NCI-H2171 treated with DMSO at 0.1 percent for 48 hours (cell line): ENCODE measurements at regions not wholly inside any gene's neighbourhood (a gene's known extent, or its start where the extent isn't known, plus 50 kb on each side); places are given as distances from the start of the nearest gene placed in this dataset.

Source experiments
- DNase-seq: peaks from one replicate; lab custom pipeline; 2025; lab: John Stamatoyannopoulos, UW

DNA sequence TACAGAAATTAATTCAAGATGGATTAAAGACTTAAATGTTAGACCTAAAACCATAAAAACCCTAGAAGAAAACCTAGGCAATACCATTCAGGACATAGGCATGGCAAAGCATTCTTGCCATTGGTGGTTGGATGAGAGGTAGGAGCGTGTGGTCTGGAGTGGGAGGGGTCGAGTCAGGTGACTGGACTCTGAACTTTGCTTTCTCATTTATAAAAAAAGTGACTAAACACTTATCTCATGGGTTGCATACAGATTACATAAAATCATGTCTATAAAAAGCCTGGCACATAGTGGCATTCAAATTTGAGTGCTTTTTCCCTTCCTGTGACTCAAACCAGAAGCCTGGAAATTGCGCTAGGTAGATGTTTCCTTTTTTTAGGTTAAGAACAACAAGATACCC, 159.7 kb upstream of the SHISA6 start:
- no peak for DNase-seq

DNA sequence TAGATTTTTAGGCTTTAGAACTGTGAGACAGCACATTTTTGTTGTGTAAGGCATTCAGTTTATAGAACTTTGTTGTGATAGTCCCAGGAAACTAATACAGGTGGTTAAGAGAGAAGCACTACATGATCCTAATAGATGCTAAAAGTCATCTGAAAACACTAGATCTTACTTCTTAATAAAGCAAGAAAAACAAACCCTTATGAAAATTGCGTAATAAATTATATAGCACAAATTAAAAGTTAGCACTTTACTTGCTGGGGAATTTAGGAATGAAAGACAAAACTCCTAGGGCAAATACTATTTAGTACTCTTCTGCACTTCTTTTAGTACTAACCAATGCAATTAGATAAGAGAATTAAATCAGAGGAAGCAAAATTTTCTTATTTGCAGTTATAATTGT, 163.3 kb upstream of the SHISA6 start:
- DNase-seq, result no peak

- no peak for DNase-seq
Measured at GRCh38 chr17:11074451-11074850, 166.6 kb upstream of the SHISA6 start.

- no peak for DNase-seq
Measured at GRCh38 chr17:11056926-11057325, 184.1 kb upstream of the SHISA6 start.

DNA sequence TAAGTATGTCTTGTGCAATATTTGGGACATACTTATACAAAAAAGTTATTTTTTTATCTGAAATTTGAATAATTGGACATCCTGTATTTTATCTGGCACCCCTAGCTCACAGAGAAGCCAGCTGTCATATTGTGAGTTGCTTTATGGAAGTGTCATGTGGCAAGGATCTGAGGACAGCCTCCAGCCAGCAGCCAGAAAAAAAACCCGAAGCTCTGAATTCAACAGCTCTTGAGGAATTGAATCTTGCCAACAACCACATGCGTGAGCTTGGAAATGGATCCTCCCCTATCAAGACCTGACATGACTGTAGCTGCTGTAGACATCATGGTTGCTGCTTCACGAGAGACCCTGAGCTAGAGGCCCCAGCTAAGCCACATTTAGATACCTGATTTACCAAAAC, 187.2 kb upstream of the SHISA6 start:
- DNase-seq, result no peak

DNA sequence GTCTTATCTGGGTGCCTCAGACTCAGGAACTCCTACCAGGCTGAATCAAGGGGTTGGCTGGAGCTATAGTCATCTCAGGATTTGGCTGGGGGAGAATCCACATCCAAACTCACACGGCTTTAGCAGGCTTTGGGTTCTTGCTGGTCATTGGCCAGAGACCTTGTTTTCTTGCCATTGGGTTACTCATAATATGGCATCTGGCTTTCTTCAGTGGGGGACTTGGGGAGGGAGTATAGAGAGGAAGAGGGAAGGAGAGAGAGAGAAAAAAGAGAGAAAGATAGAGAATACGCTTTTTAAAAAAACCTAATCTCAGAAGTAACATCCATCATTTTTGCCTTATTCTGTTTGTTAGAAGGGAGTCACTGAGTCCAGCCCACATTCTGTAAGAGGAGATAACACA, 191.5 kb upstream of the SHISA6 start:
- no peak for DNase-seq

DNA sequence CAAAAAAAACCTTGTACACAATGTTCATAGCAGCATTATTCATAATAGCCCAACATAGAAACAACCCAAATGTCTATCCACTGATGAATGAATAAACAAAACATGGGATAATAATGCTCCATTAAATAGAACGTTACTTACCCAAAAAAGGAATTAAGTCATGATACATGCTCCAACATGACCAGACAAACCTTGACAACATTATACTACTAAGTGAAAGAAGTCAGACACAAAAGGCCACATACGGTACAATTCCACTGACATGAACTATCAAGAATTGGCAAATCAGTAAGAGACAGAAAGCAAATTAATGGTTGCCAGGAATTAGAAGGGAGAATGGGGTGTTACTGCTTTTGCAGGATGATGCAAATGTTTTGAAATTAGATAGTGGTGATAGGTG, 193.8 kb upstream of the SHISA6 start:
- no peak for DNase-seq

- no peak for DNase-seq
Measured at GRCh38 chr17:11039342-11039741, 201.5 kb upstream of the PIRT start.

GRCh38 chr17:11035681-11036080, 197.8 kb upstream of the PIRT start:
- no peak for DNase-seq

GRCh38 chr17:11031787-11032186, 193.9 kb upstream of the PIRT start:
- DNase-seq, result no peak

GRCh38 chr17:11029791-11030190, 191.9 kb upstream of the PIRT start:
- no peak for DNase-seq

DNA sequence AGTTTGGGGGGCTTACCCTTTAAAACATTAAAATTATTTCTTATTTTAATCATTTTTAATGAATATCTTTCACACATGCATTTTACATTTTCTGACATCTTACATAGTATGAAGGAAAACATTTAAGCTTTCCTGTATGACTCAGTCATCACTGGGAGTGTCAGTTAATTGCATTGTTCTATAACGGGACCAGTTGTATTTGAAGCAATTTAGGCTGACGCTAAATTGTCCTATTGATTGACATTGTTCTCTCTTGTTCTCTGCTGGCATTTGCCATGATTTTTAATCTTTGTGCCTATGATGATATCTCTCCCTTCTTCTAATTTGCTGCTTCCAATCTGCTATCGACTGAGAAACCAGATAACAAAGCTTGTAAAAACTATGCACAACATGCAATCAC, 190.5 kb upstream of the PIRT start:
- no peak for DNase-seq

- DNase-seq, result no peak
Measured at GRCh38 chr17:11026903-11027302, 189.0 kb upstream of the PIRT start.

GRCh38 chr17:11023639-11024479, 186.0 kb upstream of the PIRT start:
- DNase-seq, result no peak

DNA sequence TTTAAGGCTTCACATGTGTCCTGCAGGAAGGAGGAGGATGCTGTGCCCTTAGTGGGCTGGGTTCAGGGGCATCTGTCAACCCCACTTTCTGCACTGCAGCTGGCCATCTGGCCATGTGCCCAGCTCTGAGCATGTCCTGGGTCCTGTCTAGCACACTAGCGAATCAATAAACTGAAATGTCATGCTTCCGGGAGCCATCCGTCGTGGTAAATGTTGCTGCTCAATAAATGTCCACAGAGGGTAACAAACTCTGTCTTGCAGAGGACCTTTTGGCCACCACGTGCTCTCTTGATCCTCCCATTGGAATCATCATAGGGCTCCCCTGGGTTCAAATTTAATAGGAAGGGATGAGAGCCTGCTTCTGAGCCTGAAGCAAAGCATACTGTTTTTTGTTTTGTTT, 168.6 kb upstream of the PIRT start:
- DNase-seq, result no peak

DNA sequence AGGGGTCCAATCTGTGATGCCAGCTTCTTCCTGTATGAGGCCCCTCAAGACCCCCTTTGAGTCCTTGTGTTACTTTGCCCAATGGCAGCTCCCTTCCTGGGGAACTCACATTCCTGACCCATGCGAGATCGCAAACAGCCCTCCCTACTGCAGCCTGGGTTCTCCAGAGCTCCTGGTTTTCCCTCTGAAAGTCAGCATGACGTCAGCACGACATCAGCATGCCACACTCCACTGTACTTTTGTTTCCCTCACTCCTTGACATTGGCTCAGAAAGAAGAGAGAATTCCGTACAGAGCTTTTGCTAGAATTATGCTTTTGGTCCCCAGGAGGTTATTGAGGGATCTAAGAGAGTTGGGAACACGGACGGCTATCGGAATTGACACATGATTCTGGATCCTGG, 168.1 kb upstream of the PIRT start:
- no peak for DNase-seq

- DNase-seq, result no peak
Measured at GRCh38 chr17:11002417-11002816, 164.5 kb upstream of the PIRT start.

DNA sequence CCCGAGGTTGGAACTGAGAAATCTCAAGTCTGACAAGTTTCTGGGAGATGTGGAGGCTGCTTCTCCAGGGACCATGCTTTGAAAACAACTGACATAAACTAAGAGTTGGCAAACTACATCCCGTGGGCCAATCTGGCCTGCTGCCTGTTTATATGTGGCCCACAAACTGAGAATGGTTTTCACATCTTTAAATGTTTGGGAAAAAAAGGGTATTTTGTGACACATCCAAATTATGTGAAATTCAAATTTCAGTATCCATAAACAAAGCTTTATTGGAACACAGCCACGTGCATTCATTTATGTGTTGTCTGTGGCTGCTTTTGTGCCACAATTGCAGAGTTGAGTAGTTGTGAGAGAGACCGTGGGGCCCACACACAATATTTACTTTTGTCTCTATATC, 163.8 kb upstream of the PIRT start:
- no peak for DNase-seq

DNA sequence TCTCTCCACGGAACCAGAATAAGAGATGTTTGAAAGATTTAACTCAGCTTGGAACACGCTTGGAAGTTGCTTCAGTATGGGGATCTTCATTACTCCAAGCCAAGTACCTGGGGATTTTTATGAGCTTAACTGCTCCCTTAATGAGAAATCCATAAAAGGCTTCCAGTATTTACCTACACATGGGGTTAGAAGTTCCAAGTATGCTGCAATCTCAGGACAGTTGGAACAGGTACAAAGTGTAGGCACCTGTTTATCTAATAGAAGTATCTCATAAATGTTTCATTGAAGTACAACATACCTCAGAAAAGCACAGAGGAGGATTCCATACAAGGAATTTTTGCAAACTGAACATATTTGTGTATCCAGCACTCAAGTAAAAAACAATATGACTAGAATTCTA, 161.6 kb upstream of the PIRT start:
- no peak for DNase-seq

GRCh38 chr17:10993126-10993525, 155.2 kb upstream of the PIRT start:
- DNase-seq, result no peak

DNA sequence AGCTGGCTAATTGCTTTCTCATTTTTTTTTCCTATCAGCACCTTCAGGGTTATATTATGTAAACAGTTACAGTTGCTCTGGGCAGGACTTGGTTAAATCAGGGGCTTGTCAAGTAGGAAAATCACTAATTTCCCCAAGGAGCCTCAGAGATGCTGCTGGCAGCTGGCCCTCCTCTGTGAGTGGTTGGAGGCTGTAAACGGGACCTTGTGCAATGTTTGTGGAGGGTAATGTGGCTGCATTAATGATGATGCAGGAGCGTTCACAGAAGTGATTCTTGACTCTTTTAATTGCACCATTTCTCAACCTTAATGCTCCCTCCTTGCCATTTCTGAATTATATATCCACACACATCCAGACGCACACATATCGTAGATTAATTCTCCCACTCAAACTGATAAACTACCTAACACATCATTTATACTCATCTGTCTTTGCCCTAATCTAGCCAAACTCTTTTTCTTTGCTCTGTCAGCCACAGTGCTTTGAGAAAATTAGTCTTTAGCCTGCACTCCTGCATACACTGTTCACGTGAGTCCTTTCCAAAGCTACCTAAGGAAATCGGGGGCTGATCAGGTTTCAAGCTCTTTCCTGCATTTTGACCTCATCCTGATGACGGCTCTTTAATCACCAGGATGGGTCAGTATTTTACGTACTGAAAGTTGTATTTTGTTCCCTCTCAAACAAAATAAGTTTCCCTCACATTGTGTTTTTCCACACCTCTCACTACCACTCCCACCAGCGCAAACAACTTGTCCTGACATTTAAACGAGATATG, 154.4 kb upstream of the PIRT start:
- DNase-seq, result peak; percentile 20

- DNase-seq, result no peak
Measured at GRCh38 chr17:10987786-10988185, 149.9 kb upstream of the PIRT start.

- DNase-seq, result no peak
Measured at GRCh38 chr17:10984220-10984619, 146.3 kb upstream of the PIRT start.

- no peak for DNase-seq
Measured at GRCh38 chr17:10976401-10976800, 138.5 kb upstream of the PIRT start.
